OCI-LY3 (cell line): ENCODE measurements at regions not wholly inside any gene's neighbourhood (a gene's known extent, or its start where the extent isn't known, plus 50 kb on each side); places are given as distances from the start of the nearest gene placed in this dataset.

Source experiments
- H2AFZ ChIP-seq: fragments of 200-600, 300-600 bp; shearing (Covaris generic); 2 replicates; pipeline ENCODE4 v1.6.0; 2014; ENCODE audit warnings: antibody characterized with exemption, low read depth, low read length
- H3K27ac ChIP-seq: fragments of 200-600, 300-600 bp; sonication (generic); 2 replicates; pipeline ENCODE4 v1.5.1; 2014; ENCODE audit warnings: mild to moderate bottlenecking, low read length, moderate library complexity, mixed read lengths
- H3K27me3 ChIP-seq: fragments of 200-600, 300-600 bp; sonication (generic); 2 replicates; pipeline ENCODE4 v1.6.1; 2014; ENCODE audit warnings: low read depth, low read length, mixed read lengths
- H3K36me3 ChIP-seq: fragments of 200-600, 300-600 bp; sonication (generic); replicated peaks from 2 replicates; pipeline ENCODE3; 2014; ENCODE audit warnings: low read depth, low read length, mixed read lengths
- H3K4me1 ChIP-seq: fragments of 300-600, 200-600 bp; sonication (generic); 2 replicates; pipeline ENCODE4 v1.6.1; 2014; ENCODE audit warnings: low read length, mixed read lengths
- H3K4me2 ChIP-seq: fragments of 200-600, 300-600 bp; sonication (generic); 2 replicates; pipeline ENCODE4 v1.6.1; 2014; ENCODE audit warnings: low read length, mixed read lengths
- H3K4me3 ChIP-seq: fragments of 300-600, 200-600 bp; sonication (generic); 2 replicates; pipeline ENCODE4 v1.5.1; 2014; ENCODE audit warnings: antibody characterized with exemption, mild to moderate bottlenecking, low read length, moderate library complexity
- H3K79me2 ChIP-seq: fragments of 300-600, 200-600 bp; shearing (Covaris generic); 2 replicates; pipeline ENCODE4 v1.6.1; 2014; ENCODE audit warnings: mild to moderate bottlenecking, low read length, mixed read lengths
- H3K9ac ChIP-seq: fragments of 300-600, 200-600 bp; shearing (Covaris generic); 2 replicates; pipeline ENCODE4 v1.6.0; 2014; ENCODE audit warnings: mild to moderate bottlenecking, low read length, moderate library complexity
- H3K9me3 ChIP-seq: fragments of 200-600, 300-600 bp; shearing (Covaris generic); 2 replicates; pipeline ENCODE4 v1.6.1; 2014; ENCODE audit warnings: low read length, mixed read lengths; ENCODE audit not compliant: insufficient read depth
- H4K20me1 ChIP-seq: fragments of 200-600, 300-600 bp; sonication (generic); 2 replicates; pipeline ENCODE4 v1.6.1; 2016; ENCODE audit warnings: low read length, mixed read lengths; ENCODE audit not compliant: insufficient read depth
- CTCF ChIP-seq: fragments of 200-600, 300-600 bp; sonication (generic); IDR thresholded peaks from 2 replicates; pipeline ENCODE4 v1.5.1; 2014; ENCODE audit warnings: antibody characterized with exemption, low read length, low read depth
- EZH2phosphoT487 ChIP-seq: fragments of 200-600 bp; shearing (Covaris generic); IDR thresholded peaks from 2 replicates; pipeline ENCODE4 v1.6.1; 2018; ENCODE audit warnings: antibody characterized with exemption, mixed run types, low read depth

- Histone ChIP-seq H3K27ac (no peak overlapping the region), H3K4me3 (no peak overlapping the region), H4K20me1 (no peaks in the 10 kb centered on the region), H3K9ac (no peak overlapping the region), H2AFZ (no peak overlapping the region), H3K36me3 (no peaks in the 10 kb centered on the region), H3K9me3 (no peaks in the 10 kb centered on the region), H3K79me2 (no peaks in the 10 kb centered on the region), H3K4me1 (no peaks in the 10 kb centered on the region), H3K4me2 (no peak overlapping the region), H3K27me3 (no peaks in the 10 kb centered on the region)
- TF ChIP-seq EZH2phosphoT487 (no peak), CTCF (no peak)
Measured at GRCh38 chr6:134787261-134787877, 162.5 kb downstream of the ALDH8A1 start.

- Histone ChIP-seq H3K9me3 (no peaks in the 10 kb centered on the region), H3K4me3 (no peak overlapping the region), H3K36me3 (no peaks in the 10 kb centered on the region), H3K79me2 (no peaks in the 10 kb centered on the region), H2AFZ (no peak overlapping the region), H3K4me2 (no peak overlapping the region), H4K20me1 (no peaks in the 10 kb centered on the region), H3K9ac (no peak overlapping the region), H3K4me1 (no peaks in the 10 kb centered on the region), H3K27me3 (no peaks in the 10 kb centered on the region), H3K27ac (no peak overlapping the region)
- TF ChIP-seq CTCF = no peak
- TF ChIP-seq EZH2phosphoT487 = no peak
Measured at GRCh38 chr6:134784336-134784735, 165.6 kb downstream of the ALDH8A1 start.

GRCh38 chr6:134778431-134778830, 171.5 kb downstream of the ALDH8A1 start:
- H4K20me1 ChIP-seq = no peaks in the 10 kb centered on the region
- H3K4me2 ChIP-seq = no peak overlapping the region
- H2AFZ ChIP-seq = no peak overlapping the region
- no peaks in the 10 kb centered on the region for H3K79me2 ChIP-seq
- no peak overlapping the region for H3K27ac ChIP-seq
- no peaks in the 10 kb centered on the region for H3K27me3 ChIP-seq
- no peaks in the 10 kb centered on the region for H3K4me1 ChIP-seq
- TF ChIP-seq CTCF (no peak), EZH2phosphoT487 (no peak)
- H3K36me3 ChIP-seq = no peaks in the 10 kb centered on the region
- no peak overlapping the region for H3K9ac ChIP-seq
- H3K4me3 ChIP-seq = no peak overlapping the region
- no peaks in the 10 kb centered on the region for H3K9me3 ChIP-seq

- Histone ChIP-seq H3K4me2 (no peak overlapping the region), H3K4me1 (no peaks in the 10 kb centered on the region), H3K9ac (no peak overlapping the region), H3K27me3 (no peaks in the 10 kb centered on the region), H4K20me1 (no peaks in the 10 kb centered on the region), H3K79me2 (no peaks in the 10 kb centered on the region), H3K27ac (no peak overlapping the region), H3K36me3 (no peaks in the 10 kb centered on the region), H3K9me3 (no peaks in the 10 kb centered on the region), H3K4me3 (no peak overlapping the region), H2AFZ (no peak overlapping the region)
- TF ChIP-seq CTCF (no peak), EZH2phosphoT487 (no peak)
Measured at GRCh38 chr6:134774201-134774638, 175.7 kb downstream of the ALDH8A1 start.
